MM.1S (cell line): ENCODE measurements at regions not wholly inside any gene's neighbourhood (a gene's known extent, or its start where the extent isn't known, plus 50 kb on each side); places are given as distances from the start of the nearest gene placed in this dataset.

ENCODE experiments used
- DNase-seq: peaks from one replicate; pipeline ENCODE4 v3.0.0-alpha.2; 2015
- H2AFZ ChIP-seq: fragments of 300-600 bp; sonication (generic); 2 replicates; pipeline ENCODE4 v1.6.0; 2016; ENCODE audit warnings: antibody characterized with exemption, low read length
- H3F3A ChIP-seq: fragments of 300-600 bp; sonication (generic); 2 replicates; pipeline ENCODE4 v1.6.1; 2016; ENCODE audit warnings: mild to moderate bottlenecking, antibody characterized with exemption, low read length, moderate library complexity, mixed read lengths; ENCODE audit not compliant: insufficient read depth
- H3K27ac ChIP-seq: fragments of 300-600 bp; sonication (generic); 2 replicates; pipeline ENCODE4 v1.5.1; 2016; ENCODE audit warnings: mild to moderate bottlenecking, low read length
- H3K27me3 ChIP-seq: fragments of 300-600 bp; sonication (generic); replicated peaks from 2 replicates; pipeline ENCODE4 v1.6.0; 2016; ENCODE audit warnings: low read length; ENCODE audit not compliant: insufficient read depth
- H3K36me3 ChIP-seq: fragments of 300-600 bp; sonication (generic); replicated peaks from 2 replicates; pipeline ENCODE4 v1.6.1; 2016; ENCODE audit warnings: mild to moderate bottlenecking, low read length, mixed read lengths; ENCODE audit not compliant: insufficient read depth
- H3K4me1 ChIP-seq: fragments of 300-600 bp; sonication (generic); 2 replicates; pipeline ENCODE4 v1.6.1; 2016; ENCODE audit warnings: low read length, mixed read lengths
- H3K4me2 ChIP-seq: fragments of 300-600 bp; sonication (generic); 2 replicates; pipeline ENCODE4 v1.6.0; 2016; ENCODE audit warnings: low read depth, low read length
- H3K4me3 ChIP-seq: fragments of 300-600 bp; sonication (generic); 2 replicates; pipeline ENCODE4 v1.5.1; 2016; ENCODE audit warnings: low read length, mixed read lengths
- H3K79me2 ChIP-seq: fragments of 300-600 bp; sonication (generic); 2 replicates; pipeline ENCODE4 v1.6.1; 2016; ENCODE audit warnings: mixed run types, low read length, mixed read lengths
- H3K9ac ChIP-seq: fragments of 300-600 bp; sonication (generic); 2 replicates; pipeline ENCODE4 v1.6.1; 2016; ENCODE audit warnings: low read length, mixed read lengths
- H3K9me2 ChIP-seq: fragments of 300-600 bp; sonication (generic); replicated peaks from 2 replicates; pipeline ENCODE4 v1.6.1; 2016; ENCODE audit warnings: mild to moderate bottlenecking, low read length, mixed read lengths; ENCODE audit not compliant: insufficient read depth
- H3K9me3 ChIP-seq: fragments of 300-600 bp; sonication (generic); replicated peaks from 2 replicates; pipeline ENCODE4 v1.6.1; 2016; ENCODE audit warnings: mild to moderate bottlenecking, low read length, mixed read lengths; ENCODE audit not compliant: insufficient read depth
- H4K20me1 ChIP-seq: fragments of 300-600 bp; sonication (generic); 2 replicates; pipeline ENCODE4 v1.6.1; 2016; ENCODE audit warnings: mild to moderate bottlenecking, low read length, moderate library complexity, mixed read lengths; ENCODE audit not compliant: insufficient read depth
- CTCF ChIP-seq: fragments of 300-600 bp; sonication (generic); IDR thresholded peaks from 2 replicates; pipeline ENCODE4 v1.5.1; 2016; ENCODE audit warnings: antibody characterized with exemption, low read length, mixed read lengths
- EZH2 ChIP-seq: fragments of 300-600 bp; sonication (generic); optimal IDR thresholded peaks from 2 replicates; pipeline ENCODE3; 2017; ENCODE audit warnings: low read depth, mild to moderate bottlenecking, antibody characterized with exemption, low read length, mixed read lengths
- EZH2phosphoT487 ChIP-seq: fragments of 300-600 bp; sonication (generic); IDR thresholded peaks from 2 replicates; pipeline ENCODE4 v1.6.1; 2018; ENCODE audit warnings: antibody characterized with exemption, low read length

- no peaks in the 10 kb centered on the region for H3K9me2 ChIP-seq
- H3K79me2 ChIP-seq: no peaks in the 10 kb centered on the region
- H3K4me3 ChIP-seq: no peak overlapping the region
- no peaks in the 10 kb centered on the region for H4K20me1 ChIP-seq
- H3K9me3 ChIP-seq: no peaks in the 10 kb centered on the region
- DNase-seq: no peak
- H3K27me3 ChIP-seq: no peaks in the 10 kb centered on the region
- no peak overlapping the region for H3K9ac ChIP-seq
- H3K27ac ChIP-seq: no peak overlapping the region
- H3K4me1 ChIP-seq: no peaks in the 10 kb centered on the region
- H3F3A ChIP-seq: no peaks in the 10 kb centered on the region
- H3K4me2 ChIP-seq: no peak overlapping the region
- H3K36me3 ChIP-seq: no peaks in the 10 kb centered on the region
- H2AFZ ChIP-seq: no peak overlapping the region
- no peak for TF ChIP-seq EZH2
- TF ChIP-seq EZH2phosphoT487: no peak
- no peak for TF ChIP-seq CTCF
These were observed 60.3 kb upstream of the EPB41L4A start for GRCh38 chr5:112479418-112479817.

GRCh38 chr5:112480501-112480900, 61.4 kb upstream of the EPB41L4A start:
- no peaks in the 10 kb centered on the region for H3F3A ChIP-seq
- no peaks in the 10 kb centered on the region for H3K9me3 ChIP-seq
- H2AFZ ChIP-seq: no peak overlapping the region
- H3K4me2 ChIP-seq: no peak overlapping the region
- H3K4me3 ChIP-seq: no peak overlapping the region
- TF ChIP-seq EZH2 (no peak), CTCF (no peak), EZH2phosphoT487 (no peak)
- no peak overlapping the region for H3K27ac ChIP-seq
- no peaks in the 10 kb centered on the region for H3K4me1 ChIP-seq
- no peaks in the 10 kb centered on the region for H3K9me2 ChIP-seq
- no peaks in the 10 kb centered on the region for H4K20me1 ChIP-seq
- no peak overlapping the region for H3K9ac ChIP-seq
- H3K36me3 ChIP-seq: no peaks in the 10 kb centered on the region
- DNase-seq: no peak
- H3K27me3 ChIP-seq: no peaks in the 10 kb centered on the region
- no peaks in the 10 kb centered on the region for H3K79me2 ChIP-seq

DNA sequence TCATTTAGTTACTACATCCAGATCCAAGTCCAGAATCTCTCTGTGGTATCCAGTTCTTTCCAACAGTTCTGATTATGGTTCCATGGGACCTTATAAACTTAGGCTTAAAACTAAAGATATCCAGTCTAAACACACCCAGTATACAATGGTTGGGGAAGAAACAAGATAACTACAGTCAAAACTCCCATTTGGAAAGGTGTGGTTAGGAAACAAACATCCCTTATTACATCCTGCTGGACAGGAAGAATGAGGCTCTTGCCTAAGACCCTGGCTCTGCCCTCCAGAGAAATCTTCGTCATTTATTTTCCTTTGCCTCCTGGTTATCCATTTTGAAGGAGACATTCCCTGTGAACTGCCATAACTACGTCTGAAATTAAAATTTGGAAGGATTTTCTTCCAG, 64.6 kb upstream of the EPB41L4A start:
- Histone ChIP-seq H3K36me3 (no peaks in the 10 kb centered on the region), H3K9me3 (no peaks in the 10 kb centered on the region), H3K4me1 (no peaks in the 10 kb centered on the region), H3K27me3 (no peaks in the 10 kb centered on the region), H3K79me2 (no peaks in the 10 kb centered on the region), H3K9ac (no peak overlapping the region), H3K9me2 (no peaks in the 10 kb centered on the region), H3F3A (no peaks in the 10 kb centered on the region), H3K4me3 (no peak overlapping the region), H3K27ac (no peak overlapping the region), H2AFZ (no peak overlapping the region), H3K4me2 (no peak overlapping the region), H4K20me1 (no peaks in the 10 kb centered on the region)
- TF ChIP-seq EZH2: no peak
- no peak for TF ChIP-seq EZH2phosphoT487
- DNase-seq: no peak

GRCh38 chr5:112485934-112486355, 66.9 kb upstream of the EPB41L4A start:
- Histone ChIP-seq H3K9me3 (no peaks in the 10 kb centered on the region), H3K27me3 (no peaks in the 10 kb centered on the region), H3K9me2 (no peaks in the 10 kb centered on the region), H3K9ac (no peak overlapping the region), H3K4me3 (no peak overlapping the region), H3K27ac (no peak overlapping the region), H3F3A (no peaks in the 10 kb centered on the region), H3K36me3 (no peaks in the 10 kb centered on the region), H3K4me1 (no peaks in the 10 kb centered on the region), H2AFZ (no peak overlapping the region), H3K79me2 (no peaks in the 10 kb centered on the region), H4K20me1 (no peaks in the 10 kb centered on the region), H3K4me2 (no peak overlapping the region)
- no peak for DNase-seq
- TF ChIP-seq EZH2phosphoT487 (no peak), CTCF (no peak), EZH2 (no peak)
